Hematopoietic multipotent progenitor cell treated with erythropoietin and hydrocortisone succinate and interleukin-3 and kit ligand, for 15 days (in vitro differentiated cells): ENCODE measurements at regions not wholly inside any gene's neighbourhood (a gene's known extent, or its start where the extent isn't known, plus 50 kb on each side); places are given as distances from the start of the nearest gene placed in this dataset.

Source experiments
- DNase-seq: peaks from one replicate; pipeline ENCODE4 v3.0.0-alpha.2; 2015; ENCODE audit warnings: low spot score

GRCh38 chr3:31224936-31225335 lies 307.8 kb upstream of the STT3B start:
- DNase-seq: no peak

DNA sequence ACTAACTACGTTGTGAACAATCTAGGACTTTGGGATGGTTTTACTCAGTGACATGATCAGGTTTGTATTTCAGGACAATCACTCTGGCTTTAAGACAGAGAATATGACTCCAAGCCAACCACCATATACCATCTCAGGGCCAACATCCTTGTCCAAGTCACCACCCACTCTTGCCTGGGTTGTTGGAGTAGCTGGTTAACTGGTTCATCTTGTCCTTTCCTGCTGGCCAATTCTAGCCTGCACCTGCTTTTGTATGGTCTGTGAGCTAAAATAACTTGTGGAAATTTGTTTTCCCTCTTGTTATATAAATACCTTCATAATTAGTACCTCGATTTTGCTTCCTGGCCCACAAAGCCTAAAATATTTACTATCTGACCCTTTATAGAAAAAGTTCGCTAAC lies 306.8 kb upstream of the STT3B start:
- DNase-seq: no peak

DNA sequence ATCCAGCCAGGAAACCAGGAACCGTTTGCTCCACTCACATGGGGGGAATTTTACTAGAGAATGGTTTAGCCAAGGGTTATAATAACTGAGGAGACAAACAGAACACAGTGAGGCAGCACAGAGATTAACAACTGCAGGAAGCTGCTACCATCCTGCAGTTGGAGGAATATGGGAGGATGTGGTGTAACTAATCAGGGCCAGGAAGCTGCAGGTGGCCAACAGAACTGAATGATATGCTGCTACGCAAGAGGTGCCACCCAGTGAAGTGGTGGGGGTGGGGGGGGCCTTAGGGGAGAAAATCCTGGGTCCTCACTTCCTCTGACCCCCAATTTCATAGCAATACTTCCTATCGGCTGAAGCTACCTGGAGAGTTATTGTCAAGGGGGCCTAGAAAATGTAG lies 306.4 kb upstream of the STT3B start:
- no peak for DNase-seq

- DNase-seq: no peak
These were observed 305.6 kb upstream of the STT3B start for GRCh38 chr3:31227131-31227562.

GRCh38 chr3:31230425-31231223 lies 302.1 kb upstream of the STT3B start:
- DNase-seq: no peak

GRCh38 chr3:31232055-31233025 lies 300.4 kb upstream of the STT3B start:
- no peak for DNase-seq

- no peak for DNase-seq
These were observed 298.6 kb upstream of the STT3B start for GRCh38 chr3:31234145-31234544.

- no peak for DNase-seq
These were observed 297.5 kb upstream of the STT3B start for GRCh38 chr3:31235062-31235700.

DNA sequence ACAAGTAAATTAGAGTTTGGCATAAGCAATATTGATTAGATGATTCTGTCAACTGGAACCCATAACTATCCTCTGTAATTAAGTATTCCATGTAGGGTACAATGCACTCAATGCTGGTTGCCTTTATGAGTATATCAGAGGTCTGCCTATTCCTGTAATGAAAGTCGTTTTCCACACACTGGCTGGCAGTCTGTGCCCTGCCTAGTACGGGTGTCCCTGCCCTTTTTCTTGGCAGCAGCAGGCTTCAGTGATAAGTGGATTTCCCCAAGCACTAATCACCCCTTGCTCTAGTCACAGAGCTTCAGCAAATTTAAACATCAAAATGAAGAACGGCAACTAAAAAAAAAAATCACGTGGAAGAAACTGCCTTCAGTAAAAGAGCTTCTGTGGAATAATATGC lies 294.8 kb upstream of the STT3B start:
- no peak for DNase-seq

GRCh38 chr3:31240013-31240412 lies 292.7 kb upstream of the STT3B start:
- no peak for DNase-seq

DNA sequence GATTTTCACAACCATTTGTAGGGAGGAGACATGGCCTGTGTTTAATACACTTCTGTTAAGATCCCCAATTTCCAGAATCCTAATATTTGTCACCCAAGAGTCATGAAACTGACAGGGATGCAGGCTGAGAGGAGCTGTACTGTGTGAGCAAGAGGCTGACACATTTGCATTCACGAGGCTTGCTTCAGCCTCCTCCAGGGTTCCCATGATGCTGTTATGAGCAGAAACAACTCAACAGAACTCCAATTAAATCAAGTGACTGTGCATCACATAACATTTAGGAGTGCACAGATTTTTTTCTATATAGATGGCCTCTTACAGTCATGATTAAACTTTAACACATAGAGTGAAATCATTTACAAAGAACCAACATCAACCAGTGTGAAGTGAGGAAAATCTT lies 292.3 kb upstream of the STT3B start:
- DNase-seq: no peak

DNA sequence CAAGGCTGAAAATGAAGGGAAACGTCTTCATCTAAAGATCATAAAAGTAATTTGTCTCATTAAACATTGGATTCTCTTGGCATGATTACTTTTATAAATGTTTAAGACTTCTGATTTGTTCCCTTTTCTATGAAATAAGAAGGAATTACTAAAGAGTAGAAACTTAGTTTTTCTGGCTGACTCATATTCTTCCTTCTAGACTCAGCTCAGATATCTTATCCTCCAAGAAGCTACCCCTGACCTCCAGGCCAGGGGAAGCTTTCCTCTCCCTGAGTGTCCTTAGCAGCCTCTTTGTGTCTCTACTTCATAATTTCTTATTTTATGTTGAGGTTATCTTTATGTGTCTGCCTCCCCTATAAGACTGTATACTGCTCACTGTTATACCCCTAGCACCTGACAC lies 291.9 kb upstream of the STT3B start:
- no peak for DNase-seq

DNA sequence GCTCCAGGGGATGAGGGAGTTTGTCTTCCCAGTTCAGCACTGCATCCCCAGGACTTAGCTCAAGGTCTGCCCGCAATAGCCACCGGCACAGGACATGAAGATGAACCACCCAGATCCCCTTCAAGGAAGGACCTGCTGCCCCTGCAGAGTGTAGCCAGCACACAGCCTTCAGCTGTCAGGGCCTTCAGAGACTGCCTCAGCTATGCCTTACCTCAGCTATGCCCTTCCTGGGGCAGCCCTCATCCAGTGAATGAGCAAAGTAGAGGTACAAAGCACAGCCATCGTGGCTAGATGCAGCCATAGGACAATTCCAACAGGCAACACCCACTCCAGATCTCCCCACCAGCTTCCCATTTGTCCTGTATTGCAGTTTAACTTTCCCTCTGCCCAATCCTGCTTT lies 291.2 kb upstream of the STT3B start:
- no peak for DNase-seq

- DNase-seq: no peak
These were observed 290.4 kb upstream of the STT3B start for GRCh38 chr3:31242026-31242960.

GRCh38 chr3:31244929-31245817 lies 287.6 kb upstream of the STT3B start:
- no peak for DNase-seq

- DNase-seq: no peak
These were observed 286.2 kb upstream of the STT3B start for GRCh38 chr3:31246293-31247062.

DNA sequence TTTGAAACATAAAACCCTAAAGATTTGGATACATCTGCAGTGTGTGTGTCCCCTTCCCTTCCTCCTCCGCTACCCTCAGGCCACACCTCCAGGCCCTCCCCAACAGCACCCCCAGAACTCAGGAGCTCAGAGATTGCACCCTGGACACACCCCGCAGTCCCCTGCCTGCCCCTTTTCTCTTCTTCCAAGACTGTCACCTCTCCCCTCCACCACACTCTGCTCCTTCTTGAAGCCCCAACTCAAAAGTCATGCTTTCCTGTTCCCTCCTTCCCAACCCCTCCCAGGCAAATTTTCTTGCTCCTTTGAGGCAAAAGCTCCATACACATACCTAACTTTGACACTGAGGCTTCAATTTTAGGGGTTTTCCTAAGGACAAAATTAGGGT lies 285.7 kb upstream of the STT3B start:
- no peak for DNase-seq

- no peak for DNase-seq
These were observed 284.7 kb upstream of the STT3B start for GRCh38 chr3:31247850-31248562.

DNA sequence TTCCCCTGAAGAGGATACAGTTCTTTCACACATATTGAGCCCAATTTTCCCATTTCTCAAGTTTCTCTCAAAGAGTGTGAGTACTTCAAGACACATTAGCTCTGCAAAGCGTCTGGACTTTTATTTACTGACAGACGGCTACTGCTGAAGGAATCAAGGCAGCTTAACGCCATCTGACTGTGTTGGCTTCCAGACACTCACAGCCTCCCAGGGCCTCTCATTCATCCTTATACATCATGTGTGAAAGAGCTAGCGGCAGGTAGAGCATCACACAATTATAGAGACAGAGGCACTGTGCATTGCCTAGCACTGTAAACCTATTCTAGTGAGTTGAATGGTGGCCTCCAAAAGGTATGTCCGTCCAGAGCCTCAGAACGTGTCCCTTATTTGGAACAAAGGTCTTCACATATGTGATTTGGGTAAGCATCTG lies 284.1 kb upstream of the STT3B start:
- no peak for DNase-seq
